SK-N-MC (cell line): ENCODE measurements at regions not wholly inside any gene's neighbourhood (a gene's known extent, or its start where the extent isn't known, plus 50 kb on each side); places are given as distances from the start of the nearest gene placed in this dataset.

ENCODE experiments used
- DNase-seq: peaks from one replicate; pipeline ENCODE4 v3.0.0-alpha.2; 2011; ENCODE audit warnings: low read depth, low spot score
- H3K27ac ChIP-seq: fragments of 200-600 bp; sonication (generic); 2 replicates; pipeline ENCODE4 v1.5.1; 2016; ENCODE audit warnings: mixed run types
- H3K36me3 ChIP-seq: fragments of 200-600 bp; sonication (generic); 2 replicates; pipeline ENCODE4 v1.6.1; 2017; ENCODE audit warnings: antibody characterized with exemption, low read length, mixed read lengths; ENCODE audit not compliant: insufficient read depth
- H3K4me3 ChIP-seq: fragments of 200-600 bp; sonication (generic); 2 replicates; pipeline ENCODE4 v1.5.1; 2016
- H3K9ac ChIP-seq: fragments of 200-600 bp; sonication (generic); 2 replicates; pipeline ENCODE4 v1.8.0; 2017; ENCODE audit warnings: mixed run types, mixed read lengths; ENCODE audit not compliant: insufficient read length
- H3K9me3 ChIP-seq: fragments of 200-600 bp; sonication (generic); 2 replicates; pipeline ENCODE4 v1.6.1; 2017; ENCODE audit warnings: low read depth, mild to moderate bottlenecking, antibody characterized with exemption, low read length, moderate library complexity, mixed read lengths
- EZH2 ChIP-seq: fragments of 200-600 bp; sonication (generic); IDR thresholded peaks from one replicate; pipeline ENCODE4 v1.6.1; 2017; ENCODE audit warnings: antibody characterized with exemption
- FOXP2 ChIP-seq: optimal IDR thresholded peaks from 2 replicates; pipeline ENCODE3; 2011; ENCODE audit warnings: mild to moderate bottlenecking, moderate library complexity; ENCODE audit not compliant: insufficient read depth; ENCODE audit errors: extremely low read length, control extremely low read depth
- POLR2AphosphoS5 ChIP-seq: IDR thresholded peaks from 2 replicates; pipeline ENCODE4 v1.6.1; 2012; ENCODE audit warnings: mild to moderate bottlenecking, low read depth, low read length, borderline replicate concordance

DNA sequence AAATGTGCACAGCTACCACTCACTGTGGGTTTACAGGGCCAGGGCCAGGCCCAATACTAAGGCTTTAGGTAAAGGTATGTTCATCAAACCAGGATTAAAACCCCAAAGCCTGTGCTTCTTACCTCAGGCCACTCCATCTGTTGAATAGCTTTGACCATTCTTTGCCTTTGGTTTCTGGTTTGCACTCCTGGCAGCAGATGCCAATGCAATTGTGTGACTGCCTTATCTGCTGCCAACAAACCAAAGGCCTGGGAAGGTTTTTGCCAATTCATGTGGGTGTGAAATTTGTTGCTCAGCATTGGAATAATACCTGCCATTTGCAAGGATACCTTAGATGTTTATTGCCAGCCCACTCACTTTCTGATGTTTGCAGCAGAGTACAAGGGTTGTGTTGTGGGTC lies 221.6 kb downstream of the C12orf75 start:
- Histone ChIP-seq H3K9ac (no peak overlapping the region), H3K27ac (no peak overlapping the region), H3K9me3 (no peaks in the 10 kb centered on the region), H3K36me3 (no peaks in the 10 kb centered on the region), H3K4me3 (no peak overlapping the region)
- DNase-seq, result no peak
- no peak for TF ChIP-seq EZH2

DNA sequence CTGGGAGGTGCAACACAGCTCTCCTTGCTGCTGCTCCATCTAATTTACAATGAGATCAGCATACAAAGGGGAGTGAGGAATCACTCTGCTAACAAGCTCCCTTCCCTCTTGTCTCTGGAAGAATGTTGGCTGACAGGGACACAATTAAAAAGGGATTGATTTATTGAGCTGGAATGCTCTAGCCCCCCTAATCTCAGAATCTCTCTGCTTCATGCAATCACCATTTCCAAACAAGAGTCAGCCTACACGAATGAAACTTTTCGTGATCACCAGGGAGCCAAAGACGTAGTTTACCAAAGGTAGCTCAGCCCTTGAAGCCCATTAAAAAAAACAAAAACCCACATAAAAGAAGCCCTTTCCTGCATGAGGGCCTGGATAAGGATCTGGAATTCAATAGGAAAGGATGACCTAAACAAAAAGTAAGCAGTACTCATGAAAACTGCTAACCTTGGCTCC lies 223.8 kb downstream of the C12orf75 start:
- no peaks in the 10 kb centered on the region for H3K36me3 ChIP-seq
- no peak for DNase-seq
- H3K4me3 ChIP-seq, result no peak overlapping the region
- no peak overlapping the region for H3K9ac ChIP-seq
- no peak for TF ChIP-seq EZH2
- TF ChIP-seq FOXP2, result no peak
- no peak for TF ChIP-seq POLR2AphosphoS5
- no peak overlapping the region for H3K27ac ChIP-seq
- no peaks in the 10 kb centered on the region for H3K9me3 ChIP-seq

DNA sequence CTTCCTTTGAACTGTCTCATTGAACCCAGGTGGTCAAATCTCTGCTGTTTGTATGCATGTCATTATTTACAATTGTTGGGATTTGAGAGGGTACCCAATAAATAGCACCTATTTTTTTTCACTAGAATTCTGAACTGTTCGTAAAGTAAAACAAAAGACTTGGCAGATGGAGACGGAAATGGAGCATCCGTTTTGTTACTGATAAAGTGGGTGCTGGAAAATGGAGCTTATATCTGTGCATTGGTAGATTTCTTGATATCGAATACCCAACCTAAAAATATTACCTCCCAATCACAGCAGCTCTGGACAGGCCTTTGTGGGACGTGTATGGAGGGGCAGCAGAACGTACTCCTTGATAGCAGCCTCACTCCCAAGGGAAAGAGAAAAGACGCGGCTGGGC lies 224.4 kb downstream of the C12orf75 start:
- no peaks in the 10 kb centered on the region for H3K36me3 ChIP-seq
- no peaks in the 10 kb centered on the region for H3K9me3 ChIP-seq
- no peak overlapping the region for H3K9ac ChIP-seq
- no peak for DNase-seq
- no peak overlapping the region for H3K4me3 ChIP-seq
- TF ChIP-seq POLR2AphosphoS5 (no peak), FOXP2 (no peak), EZH2 (no peak)
- H3K27ac ChIP-seq, result no peak overlapping the region

- no peaks in the 10 kb centered on the region for H3K36me3 ChIP-seq
- no peak overlapping the region for H3K9ac ChIP-seq
- DNase-seq, result no peak
- no peak overlapping the region for H3K4me3 ChIP-seq
- no peaks in the 10 kb centered on the region for H3K9me3 ChIP-seq
- no peak overlapping the region for H3K27ac ChIP-seq
- TF ChIP-seq EZH2, result no peak
- no peak for TF ChIP-seq POLR2AphosphoS5
- no peak for TF ChIP-seq FOXP2
These were observed 225.2 kb downstream of the C12orf75 start for GRCh38 chr12:105555556-105556295.

DNA sequence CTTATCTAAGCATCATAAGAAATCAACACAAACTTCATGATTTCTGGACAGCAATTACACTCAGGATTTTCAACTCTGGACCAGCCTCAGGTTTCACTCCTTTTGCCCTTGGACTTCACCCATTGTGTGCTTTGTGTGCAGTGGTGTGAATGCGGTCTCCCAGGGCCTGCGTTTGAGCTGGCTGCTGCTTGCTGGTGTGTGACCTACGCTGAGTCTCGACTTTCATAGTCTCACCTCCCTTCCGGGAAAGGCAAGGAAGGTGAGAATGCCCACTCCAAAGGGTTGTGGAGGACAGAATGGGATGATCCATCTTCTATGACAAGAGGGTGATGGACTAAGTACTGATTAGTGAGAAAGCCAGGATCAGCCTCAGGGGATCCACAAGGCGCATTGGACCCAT lies 228.8 kb downstream of the C12orf75 start:
- H3K36me3 ChIP-seq, result no peaks in the 10 kb centered on the region
- H3K27ac ChIP-seq, result no peak overlapping the region
- no peaks in the 10 kb centered on the region for H3K9me3 ChIP-seq
- TF ChIP-seq FOXP2 (no peak), POLR2AphosphoS5 (no peak), EZH2 (no peak)
- DNase-seq, result no peak
- H3K4me3 ChIP-seq, result no peak overlapping the region
- H3K9ac ChIP-seq, result no peak overlapping the region

DNA sequence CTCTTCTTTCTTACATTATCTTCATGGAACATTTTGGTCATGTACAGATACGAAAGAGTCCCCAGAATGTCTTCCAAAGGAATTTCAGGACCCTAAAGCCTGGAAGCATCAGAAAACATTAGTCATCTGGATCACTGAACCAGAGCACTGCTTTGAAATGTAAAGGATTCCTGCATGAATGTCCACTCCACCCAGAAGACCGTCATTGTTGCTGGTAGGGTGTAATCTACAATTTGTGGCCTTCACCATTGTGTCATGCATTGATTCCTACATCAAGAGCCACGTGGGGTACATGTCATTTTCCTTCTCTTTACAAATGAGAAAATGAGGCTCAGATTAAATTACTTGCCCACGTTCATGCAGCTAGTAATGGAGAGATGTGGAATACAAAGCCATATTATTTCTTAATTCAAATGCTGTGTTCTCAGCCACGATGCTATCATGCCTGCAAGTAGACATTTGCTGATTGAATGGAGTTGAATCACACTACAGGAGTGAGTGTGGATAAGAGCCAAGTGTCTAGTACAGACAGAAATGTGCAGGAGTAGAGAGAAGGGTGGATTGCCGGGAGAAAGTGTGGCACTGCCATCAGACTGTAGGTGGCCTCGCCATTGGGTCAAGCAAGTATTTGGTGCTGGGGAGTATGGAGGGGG lies 231.2 kb downstream of the C12orf75 start:
- Histone ChIP-seq H3K27ac (no peak overlapping the region), H3K36me3 (no peaks in the 10 kb centered on the region), H3K4me3 (no peak overlapping the region), H3K9ac (no peak overlapping the region), H3K9me3 (no peaks in the 10 kb centered on the region)
- TF ChIP-seq EZH2, result no peak
- TF ChIP-seq FOXP2, result no peak
- no peak for DNase-seq

DNA sequence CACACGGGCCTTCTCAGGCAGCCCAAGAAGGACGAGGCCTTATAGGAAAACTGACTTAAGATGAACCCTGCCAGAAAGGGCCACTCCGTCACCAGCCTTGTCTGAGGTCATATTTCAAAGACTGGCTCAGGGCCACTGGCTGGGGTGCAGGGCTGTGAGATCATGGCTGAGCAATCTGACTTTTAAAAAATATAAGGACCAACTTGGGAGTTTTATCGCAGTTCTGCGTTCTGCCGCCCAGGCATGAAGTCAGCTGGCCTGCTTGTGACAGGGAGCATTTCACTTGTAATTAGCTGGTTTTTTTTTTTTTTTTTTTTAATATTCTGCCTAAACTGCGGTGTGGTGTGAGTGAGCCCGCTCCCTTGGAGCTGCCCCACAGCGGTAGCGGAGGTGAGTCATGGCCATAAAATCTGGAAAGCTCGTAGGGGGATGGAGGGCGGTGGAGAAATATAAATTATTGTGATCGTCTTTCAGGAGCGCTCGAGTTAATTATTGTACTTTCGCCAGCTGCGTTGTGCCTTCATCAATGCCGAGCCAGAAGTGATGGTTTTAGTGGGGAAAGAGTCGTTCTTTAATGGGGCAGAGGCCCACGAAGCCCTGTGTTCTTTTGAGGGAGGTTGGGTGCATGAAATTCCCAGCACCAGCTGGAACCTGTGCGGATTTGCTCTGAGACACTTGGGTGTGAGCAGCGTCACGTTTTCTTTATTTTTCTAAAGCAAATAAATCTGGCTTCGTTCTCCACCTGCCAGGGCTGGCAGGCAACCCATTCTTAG lies 231.9 kb downstream of the C12orf75 start:
- TF ChIP-seq EZH2 (no peak), FOXP2 (no peak), POLR2AphosphoS5 (no peak)
- no peak overlapping the region for H3K9ac ChIP-seq
- no peaks in the 10 kb centered on the region for H3K9me3 ChIP-seq
- no peak for DNase-seq
- H3K36me3 ChIP-seq, result no peaks in the 10 kb centered on the region
- H3K27ac ChIP-seq, result no peak overlapping the region
- no peak overlapping the region for H3K4me3 ChIP-seq

DNA sequence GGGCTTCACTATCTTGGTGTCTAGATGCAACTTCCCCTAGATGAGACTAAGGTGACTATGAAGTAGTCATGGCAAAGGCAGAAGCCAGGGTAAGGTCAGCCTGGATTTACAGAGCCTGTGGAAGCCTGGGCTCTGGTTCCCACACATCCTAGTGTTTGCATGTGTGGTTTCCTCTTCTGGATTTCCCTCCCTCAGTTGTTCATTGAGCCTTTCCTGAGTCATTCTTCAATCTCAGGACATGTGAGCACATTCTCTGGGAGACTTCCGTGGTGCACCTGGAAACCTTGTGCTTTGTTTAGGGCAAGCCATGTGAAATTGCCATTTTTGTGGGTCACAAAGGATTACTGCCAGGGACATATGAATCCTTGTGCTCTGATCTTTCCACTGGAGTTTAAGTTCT lies 236.6 kb downstream of the C12orf75 start:
- Histone ChIP-seq H3K9me3 (no peaks in the 10 kb centered on the region), H3K36me3 (no peaks in the 10 kb centered on the region), H3K4me3 (no peak overlapping the region), H3K9ac (no peak overlapping the region), H3K27ac (no peak overlapping the region)
- no peak for DNase-seq
- no peak for TF ChIP-seq POLR2AphosphoS5
- TF ChIP-seq FOXP2, result no peak
- no peak for TF ChIP-seq EZH2
